Left forelimb (tissue), 1 donor: ENCODE measurements at regions not wholly inside any gene's neighbourhood (a gene's known extent, or its start where the extent isn't known, plus 50 kb on each side); places are given as distances from the start of the nearest gene placed in this dataset.
"Not testable (repeated sequence)": the region's sequence is repeated elsewhere in the genome, so short reads cannot be mapped to it uniquely, and the experiment has no call there.

Experiments
- DNase-seq: peaks from one replicate; pipeline ENCODE4 v3.0.0-alpha.2; 2018; ENCODE audit warnings: low spot score

GRCh38 chr2:192469612-192470011, 274.9 kb upstream of the TMEFF2 start:
- no peak for DNase-seq

- DNase-seq: no peak
Measured at GRCh38 chr2:192467953-192468660, 273.4 kb upstream of the TMEFF2 start.

- no peak for DNase-seq
Measured at GRCh38 chr2:192465141-192465540, 270.4 kb upstream of the TMEFF2 start.

- no peak for DNase-seq
Measured at GRCh38 chr2:192459422-192459821, 264.7 kb upstream of the TMEFF2 start.

- DNase-seq: no peak
Measured at GRCh38 chr2:192448881-192449280, 254.1 kb upstream of the TMEFF2 start.

GRCh38 chr2:192444286-192444838, 249.6 kb upstream of the TMEFF2 start:
- DNase-seq: no peak

GRCh38 chr2:192443831-192444230, 249.1 kb upstream of the TMEFF2 start:
- DNase-seq: no peak

GRCh38 chr2:192438239-192438638, 243.5 kb upstream of the TMEFF2 start:
- DNase-seq: no peak

GRCh38 chr2:192437653-192438052, 242.9 kb upstream of the TMEFF2 start:
- DNase-seq: no peak

GRCh38 chr2:192424243-192424642, 229.5 kb upstream of the TMEFF2 start:
- no peak for DNase-seq

- no peak for DNase-seq
Measured at GRCh38 chr2:192419786-192420185, 225.1 kb upstream of the TMEFF2 start.

GRCh38 chr2:192416060-192416459, 221.3 kb upstream of the TMEFF2 start:
- DNase-seq: no peak

GRCh38 chr2:192414794-192415193, 220.1 kb upstream of the TMEFF2 start:
- DNase-seq: no peak

- no peak for DNase-seq
Measured at GRCh38 chr2:192413812-192414681, 219.3 kb upstream of the TMEFF2 start.

GRCh38 chr2:192412866-192413265, 218.1 kb upstream of the TMEFF2 start:
- not testable (repeated sequence) for DNase-seq

- no peak for DNase-seq
Measured at GRCh38 chr2:192412394-192412793, 217.7 kb upstream of the TMEFF2 start.

GRCh38 chr2:192411755-192412154, 217.0 kb upstream of the TMEFF2 start:
- DNase-seq: no peak

- DNase-seq: no peak
Measured at GRCh38 chr2:192410319-192410718, 215.6 kb upstream of the TMEFF2 start.

- DNase-seq: no peak
Measured at GRCh38 chr2:192407692-192408091, 213.0 kb upstream of the TMEFF2 start.

- DNase-seq: no peak
Measured at GRCh38 chr2:192398236-192398635, 203.5 kb upstream of the TMEFF2 start.

- no peak for DNase-seq
Measured at GRCh38 chr2:192394605-192395004, 199.9 kb upstream of the TMEFF2 start.

- no peak for DNase-seq
Measured at GRCh38 chr2:192391041-192391440, 196.3 kb upstream of the TMEFF2 start.

- no peak for DNase-seq
Measured at GRCh38 chr2:192390401-192390800, 195.7 kb upstream of the TMEFF2 start.
